Spleen (tissue), 11 donors: ENCODE measurements at regions not wholly inside any gene's neighbourhood (a gene's known extent, or its start where the extent isn't known, plus 50 kb on each side); places are given as distances from the start of the nearest gene placed in this dataset.

ENCODE experiments used
- DNase-seq: peaks from one replicate; pipeline ENCODE4 v3.0.0-alpha.2; 2020
- H3K27ac ChIP-seq, 8 donors: fragments of 200-600 bp; sonication (generic) in 7 of 8; 1 replicate in 4 of 8; 2 replicates in 4 of 8; pipeline versions ENCODE4 v1.5.0 to v1.8.0; 2016 to 2021; ENCODE audit warnings: inconsistent platforms in 4 of 8, mild to moderate bottlenecking in 4 of 8, moderate library complexity in 1 of 8
- H3K27me3 ChIP-seq, 7 donors: fragments of 200-600 bp; sonication (generic) in 6 of 7; replicated peaks in 1 of 7; 1 replicate in 4 of 7; 2 replicates in 3 of 7; pipeline versions ENCODE4 v1.5.0 to v1.8.0; 2016 to 2021; ENCODE audit warnings: inconsistent platforms in 3 of 7, mild to moderate bottlenecking in 1 of 7
- H3K36me3 ChIP-seq, 6 donors: fragments of 200-600 bp; sonication (generic) in 5 of 6; 1 replicate in 4 of 6; 2 replicates in 2 of 6; pipeline versions ENCODE4 v1.5.0 to v1.8.0; 2016 to 2021; ENCODE audit warnings: inconsistent platforms in 2 of 6
- H3K4me1 ChIP-seq, 6 donors: fragments of 200-600 bp; sonication (generic) in 5 of 6; 1 replicate in 3 of 6; 2 replicates in 3 of 6; pipeline versions ENCODE4 v1.5.0 to v1.8.0; 2016 to 2021; ENCODE audit warnings: inconsistent platforms in 3 of 6
- H3K4me3 ChIP-seq, 8 donors: fragments of 200-600 bp; sonication (generic) in 7 of 8; 1 replicate in 4 of 8; 2 replicates in 4 of 8; pipeline versions ENCODE4 v1.5.0 to v1.8.0; 2016 to 2021; ENCODE audit warnings: inconsistent platforms in 4 of 8, mild to moderate bottlenecking in 4 of 8, moderate library complexity in 2 of 8
- H3K9me3 ChIP-seq, 8 donors: fragments of 200-600 bp; sonication (generic) in 7 of 8; 1 replicate in 4 of 8; 2 replicates in 4 of 8; pipeline versions ENCODE4 v1.5.0 to v1.8.0; 2016 to 2021; ENCODE audit warnings: inconsistent platforms in 4 of 8
- CTCF ChIP-seq, 11 experiments: fragments of 200-600 bp in 7 of 11; fragments of 450-650 bp in 4 of 11; sonication (generic) in 4 of 11; IDR thresholded peaks in 8 of 11; conservative IDR thresholded peaks in 3 of 11; 1 replicate in 7 of 11; 2 replicates in 4 of 11; pipeline versions ENCODE4 v1.4.0 to v1.8.0; 2016 to 2021; ENCODE audit warnings: antibody characterized with exemption in 11 of 11, inconsistent platforms in 4 of 11, mild to moderate bottlenecking in 1 of 11
- POLR2A ChIP-seq, 3 donors: fragments of 450-650 bp; IDR thresholded peaks; one replicate each; pipeline ENCODE4 v1.5.1; 2017; ENCODE audit warnings: antibody characterized with exemption in 3 of 3, mild to moderate bottlenecking in 1 of 3
- POLR2AphosphoS5 ChIP-seq, 3 donors: sonication (generic); formaldehyde crosslinking; IDR thresholded peaks; one replicate each; pipeline ENCODE4 v1.5.1; 2017; ENCODE audit warnings: antibody characterized with exemption in 3 of 3
- WGBS, 5 donors: extraction: QIAGEN DNeasy Blood & Tissue Kit in 3 of 5; methylation state at CpG; one replicate each; pipeline versions ENCODE4 v1.1.5 to v1.1.7; 2013 to 2018; 5-methylcytosine and 5-hydroxymethylcytosine counted together
- intact Hi-C: fragments of 100-400 bp; cut with DNase I; formaldehyde crosslinking; loops from one replicate; pipeline ENCODE4 v1.15.0; 2023; ENCODE audit warnings: low total_unique reads
- donor health status: healthy with polysubstance abuse.
- donor health status: DM: no; HTN: no; CAD: no; lungs with moderate emphysema.
- donor health status: DM: no; HTN: no; CAD: no.
- donor health status: Bipolar disorder and iron deficiency.
- donor health status: healthy.
- donor health status: DM: no; HTN: no; CAD: no.
- donor health status: DM: yes; HTN: yes; CAD: no.

GRCh38 chr17:33941744-33942143, 313.3 kb upstream of the CCL2 start:
- intact Hi-C loops = no loop called here
- 71 to 81% (median 77%) methylated on average over 6 of the region's 6 CpGs for WGBS, 5 donors
- H3K9me3 ChIP-seq = no peaks in the 10 kb centered on the region
- no peak for DNase-seq
- no peaks in the 10 kb centered on the region for H3K36me3 ChIP-seq
- peaks cover 0 to 16% (median 0%) of the 10 kb centered on the region in 7 donors for H3K27me3 ChIP-seq
- H3K4me3 ChIP-seq = no peak overlapping the region
- no peak overlapping the region for H3K27ac ChIP-seq
- H3K4me1 ChIP-seq = no peaks in the 10 kb centered on the region
- no peak for TF ChIP-seq POLR2AphosphoS5 (IDR thresholded peaks at IDR 0.05)
- TF ChIP-seq POLR2A (IDR thresholded peaks at IDR 0.05) = no peak
- TF ChIP-seq CTCF (IDR thresholded peaks at IDR 0.05 in 8 of 11, conservative IDR thresholded peaks at IDR 0.05 in 3 of 11) = no peak

- H3K27me3 ChIP-seq = peaks cover 0 to 16% (median 0%) of the 10 kb centered on the region in 7 donors
- H3K27ac ChIP-seq = no peak overlapping the region
- TF ChIP-seq POLR2AphosphoS5 (IDR thresholded peaks at IDR 0.05) (no peak), POLR2A (IDR thresholded peaks at IDR 0.05) (no peak), CTCF (IDR thresholded peaks at IDR 0.05 in 8 of 11, conservative IDR thresholded peaks at IDR 0.05 in 3 of 11) (no peak)
- no peaks in the 10 kb centered on the region for H3K36me3 ChIP-seq
- intact Hi-C loops = no loop called here
- no peak for DNase-seq
- H3K4me1 ChIP-seq = no peaks in the 10 kb centered on the region
- H3K9me3 ChIP-seq = no peaks in the 10 kb centered on the region
- WGBS, 5 donors = 32 to 57% (median 43%) methylated on average over 4 of the region's 4 CpGs
- H3K4me3 ChIP-seq = no peak overlapping the region
Measured at GRCh38 chr17:33942414-33942813, 312.7 kb upstream of the CCL2 start.

GRCh38 chr17:33944412-33944811, 310.7 kb upstream of the CCL2 start:
- Histone ChIP-seq H3K27ac (no peak overlapping the region), H3K36me3 (no peaks in the 10 kb centered on the region), H3K9me3 (no peaks in the 10 kb centered on the region), H3K27me3 (peaks cover 0 to 10% (median 0%) of the 10 kb centered on the region in 7 donors), H3K4me1 (no peaks in the 10 kb centered on the region), H3K4me3 (no peak overlapping the region)
- TF ChIP-seq CTCF (IDR thresholded peaks at IDR 0.05 in 8 of 11, conservative IDR thresholded peaks at IDR 0.05 in 3 of 11) (no peak), POLR2A (IDR thresholded peaks at IDR 0.05) (no peak), POLR2AphosphoS5 (IDR thresholded peaks at IDR 0.05) (no peak)
- intact Hi-C loops = no loop called here
- DNase-seq = no peak
- WGBS, 5 donors = 55 to 88% (median 66%) methylated on average over 4 of the region's 4 CpGs

- 72 to 83% (median 78%) methylated on average over 2 of the region's 2 CpGs for WGBS, 5 donors
- intact Hi-C loops = no loop called here
- H3K9me3 ChIP-seq = no peaks in the 10 kb centered on the region
- H3K36me3 ChIP-seq = no peaks in the 10 kb centered on the region
- peaks cover 0 to 10% (median 0%) of the 10 kb centered on the region in 7 donors for H3K27me3 ChIP-seq
- no peak overlapping the region for H3K27ac ChIP-seq
- no peak for DNase-seq
- H3K4me3 ChIP-seq = no peak overlapping the region
- no peaks in the 10 kb centered on the region for H3K4me1 ChIP-seq
- TF ChIP-seq POLR2AphosphoS5 (IDR thresholded peaks at IDR 0.05) (no peak), POLR2A (IDR thresholded peaks at IDR 0.05) (no peak), CTCF (IDR thresholded peaks at IDR 0.05 in 8 of 11, conservative IDR thresholded peaks at IDR 0.05 in 3 of 11) (no peak)
Measured at GRCh38 chr17:33944826-33945225, 310.3 kb upstream of the CCL2 start.
